ENCODE measurements at regions not wholly inside any gene's neighbourhood (a gene's known extent, or its start where the extent isn't known, plus 50 kb on each side); places are given as distances from the start of the nearest gene placed in this dataset.

- no peak for TF ChIP-seq POLR2A (IDR thresholded peaks at IDR 0.05)
- TF ChIP-seq CTCF (IDR thresholded peaks at IDR 0.05), result no peak
- TF ChIP-seq EP300 (IDR thresholded peaks at IDR 0.05), result no peak
Measured at GRCh38 chr20:56986476-56986875, 280.0 kb downstream of the BMP7 start.
